ENCODE measurements at regions not wholly inside any gene's neighbourhood (a gene's known extent, or its start where the extent isn't known, plus 50 kb on each side); places are given as distances from the start of the nearest gene placed in this dataset.

GRCh38 chr6:140070846-140071473, 696.5 kb upstream of the CITED2 start:
- no peak for TF ChIP-seq POLR2A (IDR thresholded peaks at IDR 0.05)
- TF ChIP-seq, protein P1, sequence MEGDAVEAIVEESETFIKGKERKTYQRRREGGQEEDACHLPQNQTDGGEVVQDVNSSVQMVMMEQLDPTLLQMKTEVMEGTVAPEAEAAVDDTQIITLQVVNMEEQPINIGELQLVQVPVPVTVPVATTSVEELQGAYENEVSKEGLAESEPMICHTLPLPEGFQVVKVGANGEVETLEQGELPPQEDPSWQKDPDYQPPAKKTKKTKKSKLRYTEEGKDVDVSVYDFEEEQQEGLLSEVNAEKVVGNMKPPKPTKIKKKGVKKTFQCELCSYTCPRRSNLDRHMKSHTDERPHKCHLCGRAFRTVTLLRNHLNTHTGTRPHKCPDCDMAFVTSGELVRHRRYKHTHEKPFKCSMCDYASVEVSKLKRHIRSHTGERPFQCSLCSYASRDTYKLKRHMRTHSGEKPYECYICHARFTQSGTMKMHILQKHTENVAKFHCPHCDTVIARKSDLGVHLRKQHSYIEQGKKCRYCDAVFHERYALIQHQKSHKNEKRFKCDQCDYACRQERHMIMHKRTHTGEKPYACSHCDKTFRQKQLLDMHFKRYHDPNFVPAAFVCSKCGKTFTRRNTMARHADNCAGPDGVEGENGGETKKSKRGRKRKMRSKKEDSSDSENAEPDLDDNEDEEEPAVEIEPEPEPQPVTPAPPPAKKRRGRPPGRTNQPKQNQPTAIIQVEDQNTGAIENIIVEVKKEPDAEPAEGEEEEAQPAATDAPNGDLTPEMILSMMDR (IDR thresholded peaks at IDR 0.05) = no peak
- H3K27me3 ChIP-seq = no peaks in the 10 kb centered on the region
- 26 to 32% methylated on average over 3 of the region's 3 CpGs for WGBS, 2 donors
- DNase-seq = no peak
- H3K4me3 ChIP-seq = no peak overlapping the region
- intact Hi-C loops (cut with DNase I; ENCODE audit: low total_unique reads) = no loop called here
- no peaks in the 10 kb centered on the region for H3K9me3 ChIP-seq
- H3K27ac ChIP-seq = peak overlapping the region in 1 of 2 donors; percentile 33
- H3K4me1 ChIP-seq = peaks cover 13% of the 10 kb centered on the region
- H3K36me3 ChIP-seq (ENCODE audit: low read depth, missing control alignments) = no peaks in the 10 kb centered on the region

DNA sequence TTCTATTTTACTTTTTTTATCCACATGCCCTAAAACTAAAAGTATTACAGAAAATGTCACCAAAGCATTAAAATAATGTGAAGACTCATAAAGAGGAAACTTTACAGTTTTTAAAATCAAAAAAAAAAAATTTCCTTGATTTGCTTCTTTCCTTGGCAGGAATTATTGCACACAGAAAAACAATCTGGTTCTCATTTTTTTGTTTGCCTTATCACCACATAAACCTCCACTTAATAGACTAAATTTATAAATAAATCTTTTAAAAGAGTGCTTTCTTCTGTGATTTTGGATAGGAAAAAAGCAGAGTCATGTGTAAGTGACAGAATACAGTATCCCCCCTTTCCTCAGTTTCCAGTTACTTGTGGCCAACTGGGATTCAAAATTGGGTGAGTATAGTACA, 695.1 kb upstream of the CITED2 start:
- intact Hi-C loops (cut with DNase I; ENCODE audit: low total_unique reads) = no loop called here
- H3K4me3 ChIP-seq = no peak overlapping the region
- no peak for DNase-seq
- no peaks in the 10 kb centered on the region for H3K9me3 ChIP-seq
- TF ChIP-seq POLR2A (IDR thresholded peaks at IDR 0.05) = no peak
- TF ChIP-seq, protein P1 (IDR thresholded peaks at IDR 0.05) = no peak
- H3K4me1 ChIP-seq = peaks cover 13% of the 10 kb centered on the region
- H3K36me3 ChIP-seq (ENCODE audit: low read depth, missing control alignments) = no peaks in the 10 kb centered on the region
- no peaks in the 10 kb centered on the region for H3K27me3 ChIP-seq
- no peak overlapping the region for H3K27ac ChIP-seq

DNA sequence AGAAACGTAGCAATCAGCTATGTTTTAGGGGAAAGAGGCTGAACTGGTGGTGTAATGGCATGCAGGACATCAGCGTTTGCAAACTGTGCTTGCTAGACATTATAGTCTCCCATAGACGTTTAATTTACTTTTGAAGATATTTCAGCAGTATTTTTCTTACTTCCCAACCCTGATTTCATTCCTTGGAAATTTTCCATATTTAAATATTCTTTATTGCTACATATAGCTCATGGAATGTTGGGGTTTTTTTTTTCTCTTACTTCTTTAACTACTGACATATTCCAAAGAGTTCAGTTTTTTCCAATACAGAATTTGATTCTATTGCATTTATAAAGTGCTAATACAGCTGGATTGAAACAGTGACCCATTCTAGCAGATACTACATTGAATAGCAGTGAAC, 694.4 kb upstream of the CITED2 start:
- Histone ChIP-seq H3K36me3 (ENCODE audit: low read depth, missing control alignments) (no peaks in the 10 kb centered on the region), H3K27ac (no peak overlapping the region), H3K4me3 (no peak overlapping the region), H3K27me3 (no peaks in the 10 kb centered on the region), H3K4me1 (peaks cover 16% of the 10 kb centered on the region), H3K9me3 (no peaks in the 10 kb centered on the region)
- intact Hi-C loops (cut with DNase I; ENCODE audit: low total_unique reads) = no loop called here
- 80 to 83% methylated on average over 3 of the region's 3 CpGs for WGBS, 2 donors
- DNase-seq = no peak
- TF ChIP-seq POLR2A (IDR thresholded peaks at IDR 0.05) = no peak
- TF ChIP-seq, protein P1 (IDR thresholded peaks at IDR 0.05) = no peak

GRCh38 chr6:140064366-140064765, 689.9 kb upstream of the CITED2 start:
- TF ChIP-seq, protein P1 (IDR thresholded peaks at IDR 0.05) = no peak
- no peak for TF ChIP-seq POLR2A (IDR thresholded peaks at IDR 0.05)
- DNase-seq = no peak
- 50 to 69% methylated on average over 7 of the region's 7 CpGs for WGBS, 2 donors
- intact Hi-C loops (cut with DNase I; ENCODE audit: low total_unique reads) = no loop called here
- Histone ChIP-seq H3K4me3 (no peak overlapping the region), H3K4me1 (peaks cover 10% of the 10 kb centered on the region), H3K36me3 (ENCODE audit: low read depth, missing control alignments) (no peaks in the 10 kb centered on the region), H3K27ac (no peak overlapping the region), H3K27me3 (no peaks in the 10 kb centered on the region), H3K9me3 (no peaks in the 10 kb centered on the region)

GRCh38 chr6:140063021-140063399, 688.6 kb upstream of the CITED2 start:
- H3K36me3 ChIP-seq (ENCODE audit: low read depth, missing control alignments) = no peaks in the 10 kb centered on the region
- TF ChIP-seq POLR2A (IDR thresholded peaks at IDR 0.05) = no peak
- TF ChIP-seq, protein P1 (IDR thresholded peaks at IDR 0.05) = no peak
- H3K27me3 ChIP-seq = no peaks in the 10 kb centered on the region
- H3K4me3 ChIP-seq = no peak overlapping the region
- intact Hi-C loops (cut with DNase I; ENCODE audit: low total_unique reads) = no loop called here
- peak overlapping the region; percentile 9 to 68 for H3K27ac ChIP-seq
- no peaks in the 10 kb centered on the region for H3K9me3 ChIP-seq
- peaks cover 10% of the 10 kb centered on the region for H3K4me1 ChIP-seq
- no peak for DNase-seq
